ENCODE measurements at regions not wholly inside any gene's neighbourhood (a gene's known extent, or its start where the extent isn't known, plus 50 kb on each side); places are given as distances from the start of the nearest gene placed in this dataset.
A peak's percentile ranks its signal among the peaks of the same experiment; 100 is the strongest.
"Not testable (repeated sequence)": the region's sequence is repeated elsewhere in the genome, so short reads cannot be mapped to it uniquely, and the experiment has no call there.

GRCh38 chr6:166806217-166806838 lies 150.0 kb downstream of the RNASET2 start:
- no peak for DNase-seq (ENCODE audit: low read depth, low spot score)

- DNase-seq (ENCODE audit: low read depth, low spot score) = no peak
Measured at GRCh38 chr6:166803471-166803870, 152.9 kb downstream of the RNASET2 start.

GRCh38 chr6:166802401-166802800 lies 153.9 kb downstream of the RNASET2 start:
- DNase-seq (ENCODE audit: low read depth, low spot score) = no peak

GRCh38 chr6:166800137-166800536 lies 156.2 kb downstream of the RNASET2 start:
- no peak for DNase-seq (ENCODE audit: low read depth, low spot score)

- DNase-seq (ENCODE audit: low read depth, low spot score) = no peak
Measured at GRCh38 chr6:166798652-166799051, 157.7 kb downstream of the RNASET2 start.

GRCh38 chr6:166796610-166797009 lies 159.7 kb downstream of the RNASET2 start:
- no peak for DNase-seq (ENCODE audit: low read depth, low spot score)

- no peak for DNase-seq (ENCODE audit: low read depth, low spot score)
Measured at GRCh38 chr6:166795879-166796278, 160.5 kb downstream of the RNASET2 start.

GRCh38 chr6:166790808-166791207 lies 163.8 kb upstream of the RPS6KA2 start:
- DNase-seq (ENCODE audit: low read depth, low spot score) = not testable (repeated sequence)

GRCh38 chr6:166788846-166789529 lies 161.9 kb upstream of the RPS6KA2 start:
- not testable (repeated sequence) for DNase-seq (ENCODE audit: low read depth, low spot score)

GRCh38 chr6:166786704-166787293 lies 159.7 kb upstream of the RPS6KA2 start:
- DNase-seq (ENCODE audit: low read depth, low spot score) = peak; percentile 14

GRCh38 chr6:166785131-166785530 lies 158.1 kb upstream of the RPS6KA2 start:
- no peak for DNase-seq (ENCODE audit: low read depth, low spot score)

GRCh38 chr6:166784691-166785090 lies 157.6 kb upstream of the RPS6KA2 start:
- DNase-seq (ENCODE audit: low read depth, low spot score) = no peak

GRCh38 chr6:166782520-166782919 lies 155.5 kb upstream of the RPS6KA2 start:
- no peak for DNase-seq (ENCODE audit: low read depth, low spot score)

- DNase-seq (ENCODE audit: low read depth, low spot score) = no peak
Measured at GRCh38 chr6:166781331-166781730, 154.3 kb upstream of the RPS6KA2 start.

GRCh38 chr6:166779963-166780683 lies 153.1 kb upstream of the RPS6KA2 start:
- no peak for DNase-seq (ENCODE audit: low read depth, low spot score)

GRCh38 chr6:166779381-166779780 lies 152.3 kb upstream of the RPS6KA2 start:
- DNase-seq (ENCODE audit: low read depth, low spot score) = no peak

GRCh38 chr6:166778776-166779175 lies 151.7 kb upstream of the RPS6KA2 start:
- no peak for DNase-seq (ENCODE audit: low read depth, low spot score)

GRCh38 chr6:166778046-166778445 lies 151.0 kb upstream of the RPS6KA2 start:
- DNase-seq (ENCODE audit: low read depth, low spot score) = no peak

GRCh38 chr6:166777096-166777630 lies 150.1 kb upstream of the RPS6KA2 start:
- no peak for DNase-seq (ENCODE audit: low read depth, low spot score)

- DNase-seq (ENCODE audit: low read depth, low spot score) = no peak
Measured at GRCh38 chr6:166776571-166776970, 149.5 kb upstream of the RPS6KA2 start.

- no peak for DNase-seq (ENCODE audit: low read depth, low spot score)
Measured at GRCh38 chr6:166775923-166776220, 148.8 kb upstream of the RPS6KA2 start.

GRCh38 chr6:166775180-166775922 lies 148.3 kb upstream of the RPS6KA2 start:
- DNase-seq (ENCODE audit: low read depth, low spot score) = peak; percentile 56
